ENCODE measurements at regions not wholly inside any gene's neighbourhood (a gene's known extent, or its start where the extent isn't known, plus 50 kb on each side); places are given as distances from the start of the nearest gene placed in this dataset.

- ATAC-seq (no peak), DNase-seq (no peak)
- H3K27me3 ChIP-seq = peaks cover 5% of the 10 kb centered on the region
- H3K9me3 ChIP-seq = no peaks in the 10 kb centered on the region
- intact Hi-C loops (cut with DNase I) = no loop called here
- no peak for TF ChIP-seq CTCF (IDR thresholded peaks at IDR 0.05)
- H3K36me3 ChIP-seq = no peaks in the 10 kb centered on the region
- no peaks in the 10 kb centered on the region for H3K4me1 ChIP-seq
- no peak overlapping the region for H3K27ac ChIP-seq
- H3K4me3 ChIP-seq = no peak overlapping the region
Measured at GRCh38 chr22:27627901-27628300, 173.7 kb downstream of the MN1 start.

GRCh38 chr22:27628341-27628740 is 173.2 kb downstream of the MN1 start:
- Histone ChIP-seq H3K4me1 (no peaks in the 10 kb centered on the region), H3K27me3 (peaks cover 6% of the 10 kb centered on the region), H3K36me3 (no peaks in the 10 kb centered on the region), H3K4me3 (no peak overlapping the region), H3K27ac (no peak overlapping the region), H3K9me3 (no peaks in the 10 kb centered on the region)
- intact Hi-C loops (cut with DNase I) = no loop called here
- no peak for TF ChIP-seq CTCF (IDR thresholded peaks at IDR 0.05)
- DNase-seq (no peak), ATAC-seq (no peak)

- peaks cover 6% of the 10 kb centered on the region for H3K27me3 ChIP-seq
- DNase-seq (no peak), ATAC-seq (no peak)
- no peak overlapping the region for H3K4me3 ChIP-seq
- H3K27ac ChIP-seq = no peak overlapping the region
- no peaks in the 10 kb centered on the region for H3K36me3 ChIP-seq
- intact Hi-C loops (cut with DNase I) = no loop called here
- no peaks in the 10 kb centered on the region for H3K9me3 ChIP-seq
- H3K4me1 ChIP-seq = no peaks in the 10 kb centered on the region
- no peak for TF ChIP-seq CTCF (IDR thresholded peaks at IDR 0.05)
Measured at GRCh38 chr22:27628891-27629631, 172.5 kb downstream of the MN1 start.

- no peaks in the 10 kb centered on the region for H3K9me3 ChIP-seq
- TF ChIP-seq CTCF (IDR thresholded peaks at IDR 0.05) = no peak
- H3K27ac ChIP-seq = no peak overlapping the region
- H3K36me3 ChIP-seq = no peaks in the 10 kb centered on the region
- no peaks in the 10 kb centered on the region for H3K4me1 ChIP-seq
- H3K27me3 ChIP-seq = peaks cover 6% of the 10 kb centered on the region
- intact Hi-C loops (cut with DNase I) = no loop called here
- no peak overlapping the region for H3K4me3 ChIP-seq
- ATAC-seq (no peak), DNase-seq (no peak)
Measured at GRCh38 chr22:27629908-27630673, 171.5 kb downstream of the MN1 start.

GRCh38 chr22:27630754-27631153 is 170.8 kb downstream of the MN1 start:
- no peak overlapping the region for H3K27ac ChIP-seq
- TF ChIP-seq CTCF (IDR thresholded peaks at IDR 0.05) = no peak
- H3K36me3 ChIP-seq = no peaks in the 10 kb centered on the region
- no peak overlapping the region for H3K4me3 ChIP-seq
- H3K9me3 ChIP-seq = no peaks in the 10 kb centered on the region
- DNase-seq = no peak
- no peak for ATAC-seq
- intact Hi-C loops (cut with DNase I) = no loop called here
- peaks cover 6% of the 10 kb centered on the region for H3K27me3 ChIP-seq
- no peaks in the 10 kb centered on the region for H3K4me1 ChIP-seq
